GM23248 (cell line): ENCODE measurements at regions not wholly inside any gene's neighbourhood (a gene's known extent, or its start where the extent isn't known, plus 50 kb on each side); places are given as distances from the start of the nearest gene placed in this dataset.

ENCODE experiments used
- EZH2 ChIP-seq: fragments of 200-600 bp; sonication (generic); IDR thresholded peaks from 2 replicates; pipeline ENCODE4 v1.6.1; 2018; ENCODE audit warnings: antibody characterized with exemption, mild to moderate bottlenecking; ENCODE audit not compliant: insufficient read depth, poor library complexity, severe bottlenecking
- EZH2phosphoT487 ChIP-seq: fragments of 200-600 bp; sonication (generic); IDR thresholded peaks from 2 replicates; pipeline ENCODE4 v1.6.1; 2018; ENCODE audit warnings: antibody characterized with exemption, moderate library complexity, mild to moderate bottlenecking, low read depth; ENCODE audit not compliant: insufficient read depth

DNA sequence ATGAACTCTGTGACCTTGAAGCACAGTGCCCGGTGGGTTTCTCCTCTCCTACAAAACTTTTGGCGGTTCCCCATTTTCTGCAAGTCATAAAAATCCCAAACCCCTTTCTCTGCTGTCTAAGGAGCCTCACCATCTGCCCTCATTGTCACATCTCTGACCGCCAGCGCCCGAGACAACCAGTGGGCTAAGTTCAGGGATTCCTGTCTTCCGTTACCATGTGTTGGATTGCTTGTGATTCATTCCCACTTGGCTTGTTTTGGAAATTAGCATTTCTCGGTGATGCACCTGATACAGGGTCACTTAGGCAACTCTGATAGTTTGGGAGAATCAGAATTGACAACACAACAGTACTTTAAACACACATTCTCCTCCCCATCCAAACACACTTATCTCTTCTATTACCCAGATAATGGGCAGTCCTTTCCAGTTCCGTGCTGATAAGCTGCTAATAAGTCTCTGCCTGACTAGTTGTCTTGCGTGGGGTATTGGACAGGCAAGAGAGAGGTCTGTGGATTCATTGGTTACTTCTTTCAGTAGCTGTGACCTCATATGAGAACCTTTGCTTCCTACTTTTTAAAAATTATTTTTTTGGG lies 70.0 kb upstream of the KLF4 start:
- TF ChIP-seq EZH2, result no peak
- no peak for TF ChIP-seq EZH2phosphoT487
